ENCODE measurements at regions not wholly inside any gene's neighbourhood (a gene's known extent, or its start where the extent isn't known, plus 50 kb on each side); places are given as distances from the start of the nearest gene placed in this dataset.

GRCh38 chr6:44058617-44059358 is 68.5 kb downstream of the MRPL14 start (continued):
- TF ChIP-seq ETS2 (tag; IDR thresholded peaks at IDR 0.05; ENCODE audit: borderline replicate concordance, poor library complexity, severe bottlenecking) (peak; percentile 14), GATA2 (CRISPR knock-in tag; IDR thresholded peaks at IDR 0.05) (peak; percentile 99), STAT5B (CRISPR knock-in tag; IDR thresholded peaks at IDR 0.05) (peak; percentile 77), ZSCAN32 (CRISPR knock-in tag; IDR thresholded peaks at IDR 0.05) (peak; percentile 48; the same call in 1 of the 2 replicates), SMARCA4 (IDR thresholded peaks at IDR 0.05) (peak; percentile 96), ADNP (tag; IDR thresholded peaks at IDR 0.05) (0 out of 2 replicates have a peak, but pooled peaks have one; percentile 1), ZNF436 (CRISPR knock-in tag; IDR thresholded peaks at IDR 0.05) (no peak), ZNF133 (CRISPR knock-in tag; IDR thresholded peaks at IDR 0.05) (peak; percentile 95), SPI1 (IDR thresholded peaks at IDR 0.05; ENCODE audit: borderline replicate concordance, low read depth, low read length) (peak; percentile 98), HEY1 (CRISPR knock-in tag; IDR thresholded peaks at IDR 0.05; ENCODE audit: borderline replicate concordance) (peak; percentile 71; the same call in 1 of the 2 replicates), NFE2L1 (tag; IDR thresholded peaks at IDR 0.05; ENCODE audit: borderline replicate concordance, low read depth) (peak; percentile 12; the same call in 1 of the 2 replicates), EP300 (IDR thresholded peaks at IDR 0.05; ENCODE audit: low read length) (peak; percentile 92), ZNF699 (CRISPR knock-in tag; IDR thresholded peaks at IDR 0.05; ENCODE audit: insufficient replicate concordance) (peak; percentile 87), ZNF583 (CRISPR knock-in tag; IDR thresholded peaks at IDR 0.05) (peak; percentile 97), ZNF316 (IDR thresholded peaks at IDR 0.05) (no peak)
- TF ChIP-seq, protein P1, sequence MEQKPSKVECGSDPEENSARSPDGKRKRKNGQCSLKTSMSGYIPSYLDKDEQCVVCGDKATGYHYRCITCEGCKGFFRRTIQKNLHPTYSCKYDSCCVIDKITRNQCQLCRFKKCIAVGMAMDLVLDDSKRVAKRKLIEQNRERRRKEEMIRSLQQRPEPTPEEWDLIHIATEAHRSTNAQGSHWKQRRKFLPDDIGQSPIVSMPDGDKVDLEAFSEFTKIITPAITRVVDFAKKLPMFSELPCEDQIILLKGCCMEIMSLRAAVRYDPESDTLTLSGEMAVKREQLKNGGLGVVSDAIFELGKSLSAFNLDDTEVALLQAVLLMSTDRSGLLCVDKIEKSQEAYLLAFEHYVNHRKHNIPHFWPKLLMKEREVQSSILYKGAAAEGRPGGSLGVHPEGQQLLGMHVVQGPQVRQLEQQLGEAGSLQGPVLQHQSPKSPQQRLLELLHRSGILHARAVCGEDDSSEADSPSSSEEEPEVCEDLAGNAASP (IDR thresholded peaks at IDR 0.05), result no peak
- TF ChIP-seq, protein P2, sequence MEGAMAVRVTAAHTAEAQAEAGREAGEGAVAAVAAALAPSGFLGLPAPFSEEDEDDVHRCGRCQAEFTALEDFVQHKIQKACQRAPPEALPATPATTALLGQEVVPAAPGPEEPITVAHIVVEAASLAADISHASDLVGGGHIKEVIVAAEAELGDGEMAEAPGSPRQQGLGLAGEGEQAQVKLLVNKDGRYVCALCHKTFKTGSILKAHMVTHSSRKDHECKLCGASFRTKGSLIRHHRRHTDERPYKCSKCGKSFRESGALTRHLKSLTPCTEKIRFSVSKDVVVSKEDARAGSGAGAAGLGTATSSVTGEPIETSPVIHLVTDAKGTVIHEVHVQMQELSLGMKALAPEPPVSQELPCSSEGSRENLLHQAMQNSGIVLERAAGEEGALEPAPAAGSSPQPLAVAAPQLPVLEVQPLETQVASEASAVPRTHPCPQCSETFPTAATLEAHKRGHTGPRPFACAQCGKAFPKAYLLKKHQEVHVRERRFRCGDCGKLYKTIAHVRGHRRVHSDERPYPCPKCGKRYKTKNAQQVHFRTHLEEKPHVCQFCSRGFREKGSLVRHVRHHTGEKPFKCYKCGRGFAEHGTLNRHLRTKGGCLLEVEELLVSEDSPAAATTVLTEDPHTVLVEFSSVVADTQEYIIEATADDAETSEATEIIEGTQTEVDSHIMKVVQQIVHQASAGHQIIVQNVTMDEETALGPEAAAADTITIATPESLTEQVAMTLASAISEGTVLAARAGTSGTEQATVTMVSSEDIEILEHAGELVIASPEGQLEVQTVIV (CRISPR knock-in tag; IDR thresholded peaks at IDR 0.05; ENCODE audit: borderline replicate concordance), result peak; percentile 73; the same call in 1 of the 2 replicates
- TF ChIP-seq, protein P3, sequence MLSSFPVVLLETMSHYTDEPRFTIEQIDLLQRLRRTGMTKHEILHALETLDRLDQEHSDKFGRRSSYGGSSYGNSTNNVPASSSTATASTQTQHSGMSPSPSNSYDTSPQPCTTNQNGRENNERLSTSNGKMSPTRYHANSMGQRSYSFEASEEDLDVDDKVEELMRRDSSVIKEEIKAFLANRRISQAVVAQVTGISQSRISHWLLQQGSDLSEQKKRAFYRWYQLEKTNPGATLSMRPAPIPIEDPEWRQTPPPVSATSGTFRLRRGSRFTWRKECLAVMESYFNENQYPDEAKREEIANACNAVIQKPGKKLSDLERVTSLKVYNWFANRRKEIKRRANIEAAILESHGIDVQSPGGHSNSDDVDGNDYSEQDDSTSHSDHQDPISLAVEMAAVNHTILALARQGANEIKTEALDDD (IDR thresholded peaks at IDR 0.05), result peak; percentile 94

Measured in K562 (cell line).